ENCODE measurements at regions not wholly inside any gene's neighbourhood (a gene's known extent, or its start where the extent isn't known, plus 50 kb on each side); places are given as distances from the start of the nearest gene placed in this dataset.

DNA sequence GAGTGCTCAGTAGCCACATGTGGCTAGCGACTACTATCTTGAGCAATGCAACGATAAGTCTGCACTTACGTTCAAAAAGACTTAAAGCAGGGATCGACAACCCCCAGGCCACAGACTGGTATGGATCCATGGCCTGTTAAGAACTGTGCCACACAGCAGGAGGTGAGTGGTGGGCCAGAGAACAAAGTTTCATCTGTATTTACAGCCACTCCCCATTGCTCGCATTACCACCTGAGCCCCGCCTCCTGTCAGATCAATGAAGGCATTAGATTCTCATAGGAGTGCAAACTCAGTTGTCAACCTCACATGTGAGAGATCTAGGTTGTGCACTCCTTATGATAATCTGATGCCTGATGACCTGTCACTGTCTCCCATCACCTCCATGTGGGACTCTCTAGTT lies 103.6 kb upstream of the ZRANB2 start:
- DNase-seq (ENCODE audit: low spot score) = no peak

DNA sequence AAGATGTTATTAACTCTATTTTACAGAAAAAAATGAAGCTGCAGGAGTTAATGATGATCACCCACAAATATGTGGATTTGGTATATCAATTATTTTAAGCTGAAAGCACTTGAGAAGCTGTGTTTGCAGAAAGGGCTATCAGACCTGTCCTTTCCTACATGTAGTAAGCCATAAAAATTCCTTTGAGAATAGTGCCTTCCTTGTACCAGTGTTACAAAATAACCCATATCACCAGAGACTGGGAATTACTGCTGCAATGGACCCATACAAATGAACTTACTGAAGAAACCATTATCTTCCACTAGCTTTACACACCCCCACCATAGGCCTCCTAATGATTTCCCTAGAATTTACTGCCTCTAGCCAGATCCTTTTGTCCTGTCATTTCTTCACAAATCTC lies 99.2 kb upstream of the ZRANB2 start:
- no peak for DNase-seq (ENCODE audit: low spot score)

DNA sequence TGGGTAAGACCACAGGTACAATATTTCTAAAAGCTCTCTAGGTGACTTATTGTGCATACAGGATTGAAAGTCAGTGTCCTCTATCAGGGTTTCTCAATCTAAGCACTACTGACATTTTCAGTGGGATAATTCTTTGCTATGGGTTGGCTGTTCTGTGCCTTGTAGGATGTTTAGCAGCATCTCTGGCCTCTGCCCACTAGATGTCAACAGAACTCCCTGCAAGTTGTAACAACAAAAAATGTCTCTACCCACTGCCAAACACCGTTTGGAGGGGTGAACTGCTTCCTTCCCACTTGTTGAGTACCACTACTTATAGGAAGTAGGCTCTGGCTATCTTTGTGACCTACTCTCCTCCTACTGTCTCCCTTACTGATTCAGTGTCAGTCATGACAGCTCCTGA lies 90.1 kb upstream of the ZRANB2 start:
- no peak for DNase-seq (ENCODE audit: low spot score)

DNA sequence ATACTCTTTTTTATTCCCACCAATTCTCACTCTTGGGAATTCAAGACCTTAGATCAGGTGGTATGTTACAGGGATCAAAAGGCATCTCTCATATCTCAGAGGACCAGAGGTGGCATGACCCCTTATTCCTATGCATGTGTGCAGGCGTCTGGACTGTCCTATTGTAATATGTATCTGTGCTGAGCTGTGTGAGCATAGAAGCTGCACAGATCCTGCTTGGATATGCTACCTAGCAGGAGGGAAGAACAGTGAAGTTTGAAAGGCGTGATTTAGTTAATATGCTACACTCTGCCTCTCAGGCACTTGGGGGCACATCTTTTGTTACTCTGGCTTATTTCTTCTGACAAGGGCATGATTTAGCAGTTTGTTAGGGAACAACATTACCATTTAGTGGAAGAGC lies 86.7 kb upstream of the ZRANB2 start:
- no peak for DNase-seq (ENCODE audit: low spot score)

DNA sequence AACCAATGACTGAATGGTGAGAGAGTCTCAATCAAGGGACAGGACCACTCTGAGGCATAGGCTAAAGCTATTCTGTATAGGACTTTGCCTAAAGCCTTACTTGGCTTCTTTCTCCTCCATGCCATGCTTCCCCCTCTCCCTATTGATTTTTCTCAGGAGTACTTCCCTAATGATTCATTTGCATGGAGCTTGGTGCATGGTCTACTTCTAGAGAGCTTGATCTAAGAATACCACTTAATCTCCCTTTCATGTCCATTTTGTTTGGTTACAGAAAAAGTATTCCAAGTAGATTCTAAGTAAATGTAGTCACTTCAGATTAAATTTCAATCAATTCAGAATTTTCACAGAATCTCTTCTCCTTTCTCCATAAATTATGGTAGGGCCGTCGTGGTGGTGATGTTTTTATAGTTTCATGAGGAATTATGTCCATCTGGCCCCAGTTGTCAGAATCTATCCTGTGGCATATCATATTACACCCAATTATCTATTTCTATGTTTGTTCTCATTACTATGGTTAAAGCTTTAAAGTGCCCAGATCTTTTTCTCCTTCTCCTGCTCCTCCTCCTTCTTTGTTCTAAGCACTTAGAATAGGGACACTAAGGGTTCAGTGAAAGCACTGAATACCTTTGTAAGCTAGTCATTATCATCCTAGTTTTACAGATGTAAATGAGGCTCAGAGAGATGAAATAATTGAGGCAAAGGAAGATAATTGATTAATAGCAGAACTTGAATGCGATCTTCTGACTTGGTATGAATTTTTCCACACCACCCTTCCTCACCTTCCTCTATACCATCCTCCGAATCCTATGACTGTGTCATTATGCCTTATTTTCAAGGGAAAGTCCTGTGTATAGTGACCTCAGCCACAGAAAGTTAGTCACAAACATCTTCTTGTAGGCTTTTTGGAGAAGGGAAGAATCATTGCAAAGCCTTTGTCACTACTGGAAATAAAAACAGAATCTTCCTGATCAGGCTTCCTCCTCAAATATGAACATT lies 85.6 kb upstream of the ZRANB2 start:
- DNase-seq (ENCODE audit: low spot score) = no peak

DNA sequence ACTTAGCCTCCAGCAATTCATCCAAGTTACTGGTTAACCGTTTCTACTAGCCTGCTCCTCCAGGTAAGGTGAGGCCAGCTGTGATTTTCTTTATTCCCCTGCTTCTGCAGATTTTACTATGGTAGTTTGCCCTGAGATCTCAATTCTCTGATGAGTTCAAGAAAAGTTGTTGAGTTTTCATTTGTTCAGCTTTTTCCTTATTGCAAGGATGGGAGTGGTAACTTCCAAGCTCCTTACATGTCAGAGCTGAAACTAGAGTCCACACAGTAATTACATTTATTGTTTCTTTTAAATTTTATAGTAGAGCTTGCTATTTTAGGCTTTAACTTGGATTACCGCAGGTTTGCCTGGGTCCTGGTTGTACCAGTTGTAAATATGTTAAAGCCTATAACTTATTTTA lies 76.9 kb upstream of the ZRANB2 start:
- DNase-seq (ENCODE audit: low spot score) = no peak

DNA sequence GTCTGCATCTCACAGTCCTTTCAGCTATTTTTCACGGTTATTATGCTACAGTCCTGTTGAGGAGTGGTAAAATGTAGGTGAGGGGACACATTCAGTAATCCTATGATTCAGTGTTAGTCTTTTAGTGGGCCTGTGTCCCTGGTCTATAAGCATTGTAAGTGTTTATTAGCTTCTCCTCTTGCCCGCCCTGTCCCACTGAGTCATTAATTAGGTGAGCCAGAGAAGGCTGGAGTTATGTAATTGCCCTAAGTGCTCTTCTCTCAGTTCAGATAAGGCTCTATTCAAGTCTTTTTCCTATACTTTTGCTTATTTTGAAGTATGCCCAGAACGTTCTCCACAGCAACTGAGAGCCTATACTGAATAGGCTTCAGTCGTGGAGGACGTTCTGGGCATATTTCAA lies 76.3 kb upstream of the ZRANB2 start:
- DNase-seq (ENCODE audit: low spot score) = no peak

DNA sequence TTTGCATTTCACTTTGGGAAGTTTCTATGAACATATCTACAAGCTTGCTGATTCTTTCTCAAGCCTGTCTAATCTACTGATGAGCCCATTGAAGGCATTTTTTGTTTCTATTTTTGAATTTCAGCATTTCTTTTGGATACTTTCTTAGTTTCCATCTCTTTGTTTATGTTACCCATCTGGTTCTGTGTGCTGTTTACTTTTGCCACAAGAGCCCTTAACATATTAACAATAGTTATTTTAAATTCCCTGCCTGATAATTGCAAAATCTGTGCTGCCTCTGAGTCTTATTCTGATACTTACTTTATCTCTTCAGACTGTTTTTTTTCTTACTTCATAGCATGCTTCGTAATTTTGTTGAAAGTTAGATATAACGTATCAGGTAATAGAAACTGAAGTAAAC lies 75.8 kb upstream of the ZRANB2 start:
- DNase-seq (ENCODE audit: low spot score) = no peak

DNA sequence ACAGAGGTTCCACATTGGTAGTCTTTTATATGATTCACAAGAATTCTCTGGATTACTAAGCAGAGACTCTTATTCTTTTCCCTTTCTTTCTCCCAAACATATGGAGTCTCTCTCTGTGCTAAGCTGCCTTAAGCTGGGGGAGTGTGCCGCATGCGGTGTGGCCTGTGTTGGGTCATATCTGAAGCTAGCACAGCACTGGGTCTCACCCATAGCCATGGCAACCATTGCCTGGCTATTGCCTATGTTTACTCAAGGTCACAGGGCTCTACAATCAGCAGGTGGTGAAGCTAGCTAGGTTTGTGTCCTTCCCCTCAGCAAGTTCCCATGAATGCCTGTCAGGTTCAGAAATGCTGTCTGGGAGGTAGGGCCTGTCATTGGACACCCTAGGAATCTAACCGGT lies 73.6 kb upstream of the ZRANB2 start:
- DNase-seq (ENCODE audit: low spot score) = no peak

DNA sequence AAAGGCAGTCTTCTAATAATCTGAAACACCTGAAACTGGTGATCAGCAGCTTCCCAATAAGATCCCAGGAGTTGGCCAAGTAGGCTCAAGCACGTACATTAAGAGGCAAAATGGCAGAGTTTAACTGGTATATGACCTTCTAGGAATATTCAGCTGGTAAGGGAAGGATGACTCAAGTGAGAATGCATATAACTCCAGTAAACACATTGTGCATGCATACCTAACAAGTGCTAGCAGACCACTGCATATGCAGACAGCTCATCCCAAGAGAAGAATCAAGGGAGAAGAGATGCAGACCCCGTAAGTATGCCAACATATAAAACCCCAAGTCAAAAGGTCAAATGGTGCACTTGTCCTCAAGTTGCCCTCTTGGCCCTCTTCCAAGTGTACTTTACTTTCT lies 73.0 kb upstream of the ZRANB2 start:
- no peak for DNase-seq (ENCODE audit: low spot score)

DNA sequence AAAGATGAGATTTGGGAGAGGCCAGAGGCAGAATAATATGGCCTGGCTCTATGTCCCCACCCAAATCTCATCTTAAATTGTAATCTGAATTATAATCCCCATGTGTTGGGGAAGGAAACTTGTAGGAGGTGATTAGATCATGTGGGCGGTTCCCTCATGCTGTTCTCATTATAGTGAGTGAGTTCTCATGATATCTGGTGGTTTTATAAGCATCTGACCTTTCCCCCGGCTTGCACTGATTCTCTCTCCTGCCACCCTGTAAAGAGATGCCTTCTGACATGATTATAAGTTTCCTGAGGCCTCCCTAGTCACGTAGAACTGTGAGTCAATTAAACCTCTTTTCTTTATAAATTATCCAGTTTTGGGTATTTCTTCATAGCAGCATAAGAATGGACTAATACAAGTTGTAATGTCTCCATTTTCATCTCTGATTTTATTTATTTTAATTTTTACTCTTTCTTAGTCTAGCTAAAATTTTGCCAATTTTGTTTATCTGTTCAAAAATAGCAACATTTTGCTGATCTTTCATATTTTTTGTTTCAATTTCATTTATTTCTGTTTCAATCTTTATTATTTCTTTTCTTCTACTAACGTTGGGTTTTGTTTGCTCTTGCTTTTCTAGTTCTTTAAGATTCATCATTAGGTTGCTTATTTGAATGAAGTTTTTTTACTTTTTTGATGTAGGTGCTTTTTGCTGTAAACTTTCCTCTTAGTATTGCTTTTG lies 67.0 kb upstream of the ZRANB2 start:
- no peak for DNase-seq (ENCODE audit: low spot score)

DNA sequence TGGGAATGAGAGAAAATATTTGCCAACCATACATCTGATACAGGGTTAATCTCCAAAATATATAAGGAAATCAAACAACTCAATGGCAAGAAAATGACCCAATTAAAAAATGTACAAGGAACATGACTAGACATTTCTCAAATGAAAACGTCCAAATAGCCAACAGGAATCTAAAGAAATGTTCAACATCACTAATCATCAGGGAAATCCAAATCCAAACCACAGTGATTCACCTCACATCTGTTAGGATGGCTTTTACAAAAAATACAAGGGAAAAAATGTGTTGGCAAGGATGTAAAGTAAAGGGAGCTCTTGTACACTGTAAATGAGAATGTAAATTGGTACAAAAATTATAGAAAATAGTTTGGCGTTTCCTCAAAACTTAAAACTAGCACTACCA lies 54.7 kb upstream of the ZRANB2 start:
- DNase-seq (ENCODE audit: low spot score) = no peak

All from kidney capillary endothelial cell (primary cell).